Renal cortical epithelial cell (primary cell): ENCODE measurements at regions not wholly inside any gene's neighbourhood (a gene's known extent, or its start where the extent isn't known, plus 50 kb on each side); places are given as distances from the start of the nearest gene placed in this dataset.

Experiments used
- DNase-seq: peaks from one replicate; pipeline ENCODE4 v3.0.0-alpha.2; 2011; ENCODE audit warnings: low read depth

DNA sequence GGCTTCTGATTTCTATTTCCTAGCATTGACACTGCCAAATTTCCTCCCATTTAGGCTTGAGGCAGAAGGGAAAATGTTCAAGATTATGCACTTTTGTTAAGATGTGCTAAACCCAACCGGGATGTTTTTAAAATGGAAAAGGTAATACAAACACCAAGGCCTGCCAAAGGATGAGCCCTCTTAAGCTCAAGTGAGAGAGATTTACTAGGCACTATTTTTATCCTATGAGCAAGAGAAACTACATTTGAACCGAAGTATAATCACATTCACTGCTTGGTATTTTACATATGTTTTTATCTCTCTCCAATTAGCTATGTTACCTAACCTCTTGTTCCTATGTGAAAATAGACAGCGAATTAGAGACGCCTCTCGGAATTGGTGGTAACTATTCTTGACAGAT is 295.8 kb downstream of the GABRB3 start:
- no peak for DNase-seq

DNA sequence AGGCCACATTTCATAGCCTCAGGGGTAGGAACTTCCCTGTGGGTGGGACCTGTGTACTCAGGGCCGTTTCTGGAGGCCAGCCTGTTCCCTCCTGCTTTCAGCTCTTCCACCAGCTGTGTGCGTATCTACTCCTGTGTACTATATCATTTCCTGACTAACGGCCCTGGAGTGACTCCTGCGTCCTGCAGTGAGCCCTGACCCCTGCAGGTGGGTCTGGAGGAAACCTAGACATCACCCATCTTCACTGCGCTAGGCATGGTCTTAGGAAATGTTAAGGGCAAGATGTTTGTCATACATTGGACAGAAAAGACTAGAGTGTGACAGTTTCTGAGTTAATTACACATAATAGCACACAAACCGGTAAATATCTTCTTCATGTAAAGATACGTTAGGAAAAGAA is 297.3 kb downstream of the GABRB3 start:
- DNase-seq = no peak

DNA sequence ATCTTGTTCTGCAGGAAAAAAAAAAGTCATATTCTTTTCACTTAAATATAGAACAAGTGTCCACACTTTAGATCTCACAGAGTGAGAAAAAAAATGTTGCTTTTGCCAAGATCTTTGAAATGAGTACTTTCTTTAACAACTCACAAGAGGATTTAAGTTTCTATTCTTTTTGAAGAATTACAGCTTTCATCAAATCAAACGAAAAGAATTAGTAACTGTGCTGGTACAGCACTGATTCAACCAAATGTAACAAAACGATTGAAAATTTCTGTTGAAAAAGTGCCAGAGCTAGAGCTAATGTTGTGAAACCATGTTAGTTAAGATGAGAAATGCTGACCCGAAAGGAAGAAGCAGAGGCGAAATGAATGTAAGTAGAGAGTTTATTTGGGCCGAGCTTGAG is 300.2 kb downstream of the GABRB3 start:
- DNase-seq = no peak

DNA sequence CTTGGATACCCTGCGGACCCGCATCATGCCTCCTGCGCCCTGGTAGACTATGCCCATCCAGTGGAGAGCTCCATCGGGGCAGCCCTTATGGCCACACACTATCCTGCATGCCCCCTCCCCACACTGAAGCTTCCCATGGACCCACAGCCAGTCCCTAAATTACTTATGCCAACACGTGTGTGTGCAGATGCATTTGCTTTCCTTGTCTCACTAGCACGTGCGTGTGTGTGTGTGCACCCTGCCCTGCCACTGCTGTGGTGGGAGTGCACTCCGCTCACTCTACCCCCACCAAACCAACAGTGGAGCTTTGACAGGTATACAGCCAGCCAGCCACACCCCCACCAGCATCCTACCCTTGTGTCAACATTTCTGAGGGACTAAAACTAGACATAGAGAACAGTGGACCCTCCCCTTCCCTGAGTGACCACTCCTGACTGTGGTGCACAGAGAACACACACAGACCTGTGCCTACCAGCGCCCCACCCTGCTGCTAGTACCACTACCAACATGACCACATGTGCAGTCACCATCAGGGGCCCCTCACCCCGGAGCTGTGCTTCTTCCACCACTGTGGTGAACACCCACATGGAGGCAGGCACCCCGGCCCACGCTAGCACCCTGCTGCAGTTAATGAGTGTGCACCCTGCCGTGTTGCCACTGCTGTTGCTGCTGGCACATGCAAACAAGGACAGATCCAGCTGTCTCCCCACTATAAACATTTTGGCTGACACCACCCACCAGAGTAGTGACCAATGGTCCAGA is 310.8 kb downstream of the GABRB3 start:
- DNase-seq = no peak

DNA sequence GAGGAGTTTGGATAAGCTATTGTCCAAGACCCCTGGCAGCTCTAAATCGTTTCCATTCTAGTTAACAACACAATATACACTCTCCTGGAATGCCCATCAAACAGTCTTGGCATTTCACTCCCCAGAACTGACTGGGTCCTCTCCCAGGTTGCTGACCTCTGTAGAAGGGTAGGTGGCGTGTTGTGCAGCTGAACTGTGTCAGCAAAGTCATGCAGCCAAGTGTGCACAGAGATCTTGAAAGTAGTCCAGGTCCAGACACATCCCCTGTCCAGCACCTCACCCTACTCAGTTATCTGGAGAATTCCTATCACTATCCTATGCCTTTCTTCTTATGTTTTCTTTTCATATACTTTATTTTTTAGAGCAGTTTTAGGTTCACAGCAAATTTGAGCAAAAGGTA is 312.7 kb downstream of the GABRB3 start:
- no peak for DNase-seq

DNA sequence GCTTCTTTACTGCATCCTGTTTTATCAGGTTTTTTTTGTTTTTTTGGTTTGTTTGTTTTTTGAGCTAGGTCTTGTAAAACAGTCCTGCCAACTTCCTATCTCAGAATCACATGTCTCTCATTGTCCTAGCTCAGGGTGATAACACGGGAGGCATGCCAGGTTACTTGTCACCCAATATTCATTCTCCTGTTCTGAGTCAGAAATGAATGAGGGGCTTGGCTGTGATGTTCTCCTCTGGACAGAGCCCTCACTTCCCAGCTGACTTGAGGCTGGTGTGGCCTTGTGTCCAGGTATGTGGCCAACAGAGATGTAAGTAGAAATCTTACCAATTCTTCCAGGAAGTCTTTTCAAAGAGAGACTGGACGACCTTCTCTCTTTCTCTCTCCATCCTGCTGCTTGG is 317.0 kb downstream of the GABRB3 start:
- no peak for DNase-seq

- DNase-seq = no peak
Measured at GRCh38 chr15:26453914-26454313, 319.0 kb downstream of the GABRB3 start.

DNA sequence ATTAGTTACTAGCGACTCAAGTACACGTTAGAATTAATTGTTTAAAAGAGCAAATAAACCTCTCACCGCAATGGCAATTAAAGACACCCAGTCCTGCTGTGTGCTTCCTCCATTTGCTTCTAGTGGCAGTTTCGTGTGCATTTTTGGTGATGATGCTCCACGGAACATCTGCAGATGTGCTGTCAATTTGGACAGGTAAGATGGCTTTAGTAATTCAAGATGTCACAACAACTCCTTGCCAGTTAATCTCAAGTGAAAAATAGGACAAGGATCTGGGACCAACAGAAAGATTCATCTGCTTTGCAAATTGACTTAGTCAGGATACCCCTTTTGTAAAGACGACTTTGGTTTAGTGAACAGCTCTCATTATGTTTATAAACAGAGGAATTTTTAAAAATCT is 320.9 kb downstream of the GABRB3 start:
- DNase-seq = no peak

- DNase-seq = no peak
Measured at GRCh38 chr15:26449291-26449690, 323.6 kb downstream of the GABRB3 start.

- no peak for DNase-seq
Measured at GRCh38 chr15:26443321-26443720, 329.5 kb downstream of the GABRB3 start.

- DNase-seq = no peak
Measured at GRCh38 chr15:26442680-26443079, 330.2 kb downstream of the GABRB3 start.

GRCh38 chr15:26439681-26440080 is 333.2 kb downstream of the GABRB3 start:
- no peak for DNase-seq

DNA sequence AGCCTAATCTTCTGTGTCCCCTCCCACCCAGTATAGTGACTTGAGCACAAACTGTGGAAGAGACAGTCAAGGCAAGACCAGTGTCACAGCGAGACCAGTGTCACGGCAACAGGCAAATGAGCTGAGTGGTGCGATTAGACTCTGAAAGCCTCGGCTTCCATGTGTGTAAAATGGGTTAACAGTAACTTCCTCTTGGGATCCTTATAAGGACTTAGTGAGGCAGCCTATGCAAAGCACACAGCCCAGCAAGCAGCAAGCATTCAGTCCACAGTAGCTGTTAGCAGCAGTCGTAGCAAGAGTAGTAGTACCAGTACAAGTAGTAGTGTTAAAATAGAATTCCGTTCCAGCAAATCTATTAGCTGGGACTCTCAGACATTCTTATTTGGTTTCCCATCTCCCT is 334.1 kb downstream of the GABRB3 start:
- DNase-seq = no peak

DNA sequence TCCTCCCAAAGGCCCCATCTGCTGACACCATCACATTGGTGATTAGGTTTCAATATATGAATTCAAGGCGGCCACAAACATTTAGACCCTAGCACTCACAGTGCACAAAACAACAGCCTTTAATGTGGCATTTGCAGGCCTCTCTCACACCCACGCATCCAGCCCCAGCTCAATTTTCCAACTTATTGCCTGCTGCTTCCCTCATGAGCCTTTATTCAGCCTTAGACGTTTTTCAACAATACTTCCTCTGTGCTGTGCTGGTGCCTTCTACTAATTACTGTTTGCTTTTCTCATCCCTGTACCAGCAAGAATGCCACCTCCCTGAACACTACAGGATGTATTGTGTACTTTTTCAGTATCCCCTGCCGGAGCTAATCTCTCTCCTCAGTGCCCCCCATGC is 334.6 kb downstream of the GABRB3 start:
- DNase-seq = no peak

GRCh38 chr15:26433818-26434217 is 339.0 kb downstream of the GABRB3 start:
- no peak for DNase-seq

DNA sequence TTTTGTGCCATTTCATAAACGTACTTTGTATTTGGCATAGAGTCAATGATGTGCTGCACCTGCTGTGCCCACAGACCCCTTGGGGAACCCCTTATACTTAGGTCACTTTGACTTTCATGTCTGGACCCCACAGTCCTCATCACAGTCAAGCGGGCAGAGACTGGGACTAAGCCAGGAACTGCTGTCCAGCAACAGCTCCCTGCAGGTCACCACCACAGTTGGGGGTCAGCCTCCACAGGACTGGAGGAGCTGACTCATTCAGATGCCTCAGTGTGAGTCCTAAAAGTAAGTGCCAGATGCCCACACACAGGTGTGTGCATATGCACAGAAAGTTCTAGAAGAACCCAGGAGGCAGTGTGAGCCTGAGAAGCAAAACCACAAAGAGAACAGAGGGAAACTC is 339.8 kb downstream of the GABRB3 start:
- no peak for DNase-seq

DNA sequence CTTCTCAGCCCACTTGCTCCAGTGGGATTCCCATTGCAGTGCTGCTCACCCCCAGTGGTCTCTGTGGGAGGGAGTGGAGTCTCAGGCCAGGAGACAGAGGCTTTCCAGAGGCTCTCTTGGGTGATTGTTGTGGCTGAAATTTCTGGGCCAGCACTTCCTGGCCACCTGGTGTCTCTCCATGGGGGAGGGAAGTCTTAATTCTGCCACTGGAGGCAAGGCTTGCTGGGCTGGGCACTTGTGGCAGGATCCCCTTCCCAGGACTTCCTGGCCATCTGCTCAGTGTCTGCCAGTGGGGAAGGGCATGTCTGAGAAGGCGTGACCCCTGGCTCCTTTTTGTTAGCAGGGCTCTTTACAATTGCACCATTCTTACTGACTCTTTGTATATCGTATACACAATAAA is 351.8 kb downstream of the GABRB3 start:
- no peak for DNase-seq

GRCh38 chr15:26395624-26396023 is 377.2 kb downstream of the GABRB3 start:
- no peak for DNase-seq

DNA sequence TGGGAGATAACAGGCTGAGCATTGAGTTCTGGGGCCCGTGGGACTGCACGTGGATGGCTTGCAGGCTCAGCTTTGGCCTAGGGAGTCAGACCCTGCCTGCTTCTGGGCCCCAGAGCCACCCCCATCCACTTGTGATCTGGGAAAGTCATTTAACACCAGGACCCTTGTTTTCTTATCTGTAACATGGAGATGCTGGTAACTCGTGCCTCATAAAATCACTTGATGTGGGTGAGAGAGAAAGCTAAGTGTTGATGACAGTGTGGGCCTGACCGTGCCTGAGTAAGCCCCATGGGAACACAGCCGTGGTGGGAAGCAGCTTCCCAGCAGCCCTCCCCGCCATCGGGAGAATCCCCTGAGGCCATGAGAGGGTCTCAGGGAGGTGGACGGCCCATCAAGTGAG is 378.1 kb downstream of the GABRB3 start:
- no peak for DNase-seq

DNA sequence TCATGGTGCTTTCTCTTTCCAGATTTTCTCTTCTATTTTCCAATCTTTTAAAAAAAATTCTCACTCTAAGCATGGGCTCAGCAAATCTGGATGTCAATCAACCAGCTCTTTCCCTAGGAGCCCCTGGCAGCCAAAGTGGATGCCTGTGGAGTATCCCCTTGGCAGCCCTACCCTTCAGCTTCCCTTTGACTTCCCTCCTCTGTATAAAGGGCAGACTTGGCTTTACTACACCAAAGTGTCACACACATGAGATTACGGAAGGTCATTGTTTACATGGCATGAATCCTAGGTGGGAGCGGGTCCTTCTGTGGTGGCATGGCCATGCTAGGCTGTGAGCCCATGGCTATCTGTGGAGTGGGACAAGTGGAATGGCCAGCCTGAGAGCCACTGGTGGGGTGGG is 379.9 kb downstream of the GABRB3 start:
- DNase-seq = no peak

- no peak for DNase-seq
Measured at GRCh38 chr15:26391567-26392194, 381.2 kb downstream of the GABRB3 start.

DNA sequence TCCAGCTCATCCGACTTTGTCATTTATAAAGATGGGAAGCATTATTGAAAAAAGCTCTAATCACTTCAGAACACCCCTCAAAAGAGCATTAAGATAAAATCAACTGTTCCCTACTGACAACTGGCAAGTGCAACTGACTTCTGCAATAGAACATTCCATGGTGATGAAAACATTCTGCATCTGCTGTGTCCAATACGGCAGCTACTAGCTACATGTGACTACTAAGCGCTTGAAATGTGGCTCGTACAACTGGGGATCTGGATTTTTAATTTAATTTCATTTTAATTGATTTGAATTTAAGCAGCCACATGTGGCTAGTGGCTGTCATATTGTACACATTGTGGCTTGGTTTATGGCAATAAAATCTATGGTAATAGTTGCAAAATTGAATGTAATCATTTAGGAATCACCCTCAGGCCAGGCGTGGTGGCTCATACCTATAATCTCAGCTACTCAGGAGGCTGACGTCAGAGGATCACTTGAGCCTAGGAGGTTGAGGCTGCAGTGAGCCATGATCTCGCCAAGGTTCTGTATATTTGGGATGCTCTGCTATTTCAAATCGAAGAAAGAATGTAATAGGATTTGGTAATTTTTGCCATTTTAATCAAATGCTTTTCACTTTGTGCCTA is 390.3 kb downstream of the GABRB3 start:
- DNase-seq = no peak

DNA sequence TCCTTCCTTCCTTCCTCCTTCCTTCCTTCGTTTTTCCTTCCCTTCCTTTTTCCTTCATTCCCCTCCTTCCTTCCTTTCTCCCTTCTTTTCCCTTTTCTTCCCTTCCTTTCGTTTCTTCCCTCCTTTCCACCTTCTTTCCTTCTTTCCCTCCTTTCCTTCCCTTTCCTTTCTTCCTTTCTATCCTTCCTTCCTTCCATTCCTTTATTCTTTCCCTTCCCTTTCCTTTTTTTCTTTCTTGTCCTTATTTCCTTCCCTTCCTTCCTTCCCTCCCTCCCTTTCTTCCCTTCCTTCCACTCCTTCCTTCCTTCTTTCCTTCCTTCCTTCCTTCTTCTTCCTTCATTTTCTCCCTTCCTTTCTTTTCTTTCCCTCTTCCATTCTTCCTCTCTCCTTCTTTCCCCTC is 394.6 kb downstream of the GABRB3 start:
- no peak for DNase-seq
